Kidney epithelial cell (primary cell): ENCODE measurements at regions not wholly inside any gene's neighbourhood (a gene's known extent, or its start where the extent isn't known, plus 50 kb on each side); places are given as distances from the start of the nearest gene placed in this dataset.

Source experiments
- DNase-seq: peaks from one replicate; pipeline ENCODE4 v3.0.0-alpha.2; 2010; ENCODE audit warnings: low read depth
- H3K27me3 ChIP-seq: 2 replicates; pipeline ENCODE4 v1.6.0; 2011; ENCODE audit warnings: low read length; ENCODE audit not compliant: control insufficient read depth, insufficient read depth
- H3K36me3 ChIP-seq: 2 replicates; pipeline ENCODE4 v1.5.1; 2011; ENCODE audit warnings: low read length; ENCODE audit not compliant: control insufficient read depth, insufficient read depth
- H3K4me3 ChIP-seq: 2 replicates; pipeline ENCODE4 v1.5.1; 2011; ENCODE audit warnings: low read depth, mild to moderate bottlenecking, control low read depth, low read length
- CTCF ChIP-seq: IDR thresholded peaks from 2 replicates; pipeline ENCODE4 v1.5.1; 2011; ENCODE audit warnings: mild to moderate bottlenecking, moderate library complexity, low read length, control low read depth, inconsistent platforms; ENCODE audit not compliant: insufficient read depth, poor library complexity, severe bottlenecking

- no peak for TF ChIP-seq CTCF
- Histone ChIP-seq H3K4me3 (no peak overlapping the region), H3K27me3 (no peaks in the 10 kb centered on the region), H3K36me3 (no peaks in the 10 kb centered on the region)
- DNase-seq = no peak
Observed at GRCh38 chr15:38197553-38197952, 55.1 kb upstream of the SPRED1 start.

- no peaks in the 10 kb centered on the region for H3K36me3 ChIP-seq
- H3K27me3 ChIP-seq = no peaks in the 10 kb centered on the region
- TF ChIP-seq CTCF = no peak
- H3K4me3 ChIP-seq = no peak overlapping the region
- no peak for DNase-seq
Observed at GRCh38 chr15:38201714-38202113, 50.9 kb upstream of the SPRED1 start.

GRCh38 chr15:38202361-38202760 is 50.3 kb upstream of the SPRED1 start:
- no peaks in the 10 kb centered on the region for H3K27me3 ChIP-seq
- no peak overlapping the region for H3K4me3 ChIP-seq
- TF ChIP-seq CTCF = no peak
- H3K36me3 ChIP-seq = no peaks in the 10 kb centered on the region
- DNase-seq = no peak
